B cell (primary cell): ENCODE measurements at regions not wholly inside any gene's neighbourhood (a gene's known extent, or its start where the extent isn't known, plus 50 kb on each side); places are given as distances from the start of the nearest gene placed in this dataset.

ENCODE experiments used
- ATAC-seq: fragments of 200-7000 bp; cut with Tn5 transposase; one replicate; pipeline ENCODE4 v1.10.0; 2021; ENCODE audit warnings: low read depth, mild to moderate bottlenecking, moderate number of reproducible peaks, moderate library complexity
- CTCF ChIA-PET: fragments of 350-600 bp; sonication (Branson Sonifier 250); formaldehyde crosslinking; loops from one replicate; lab custom pipeline; 2021; ENCODE audit warnings: antibody characterized with exemption, inconsistent platforms; lab: Charles Lee
- POLR2A ChIA-PET: fragments of 350-600 bp; sonication (Branson Sonifier 250); formaldehyde crosslinking; loops from one replicate; lab custom pipeline; 2021; ENCODE audit warnings: antibody characterized with exemption; lab: Charles Lee
- DNase-seq: peaks from one replicate; pipeline ENCODE4 v3.0.0; 2013
- H2AFZ ChIP-seq: 2 replicates; pipeline ENCODE4 v1.6.1; 2012; ENCODE audit warnings: mild to moderate bottlenecking, low read depth, low read length; ENCODE audit not compliant: insufficient read depth, poor library complexity, severe bottlenecking
- H3K27ac ChIP-seq, 2 donors: 1 replicate in 1 of 2; 2 replicates in 1 of 2; pipeline ENCODE4 v1.5.1; 2012 to 2013; ENCODE audit warnings: low read length in 2 of 2, mild to moderate bottlenecking in 2 of 2, moderate library complexity in 1 of 2
- H3K27me3 ChIP-seq, 4 experiments: fragments of 200-600 bp in 1 of 4; sonication (generic) in 1 of 4; replicated peaks in 1 of 4; 1 replicate in 2 of 4; 2 replicates in 2 of 4; pipeline versions ENCODE4 v1.6.1 to v1.7.0; 2013 to 2016; ENCODE audit warnings: low read length in 3 of 4, mild to moderate bottlenecking in 2 of 4, mixed read lengths in 1 of 4, moderate library complexity in 1 of 4; ENCODE audit not compliant: insufficient read depth in 4 of 4, control insufficient read depth in 3 of 4; ENCODE audit errors: control extremely low read depth in 1 of 4
- H3K36me3 ChIP-seq, 2 experiments: replicated peaks in 1 of 2; 1 replicate in 1 of 2; 2 replicates in 1 of 2; pipeline versions ENCODE4 v1.6.1 to v1.7.1; 2013; ENCODE audit warnings: low read length in 1 of 2; ENCODE audit not compliant: insufficient read depth in 2 of 2, control insufficient read depth in 1 of 2; ENCODE audit errors: control extremely low read depth in 1 of 2, extremely low read depth in 1 of 2
- H3K4me1 ChIP-seq, 2 donors: fragments of 200-600 bp in 1 of 2; sonication (generic) in 1 of 2; 1 replicate in 1 of 2; 2 replicates in 1 of 2; pipeline versions ENCODE4 v1.5.1 to v1.6.1; 2013 to 2017; ENCODE audit warnings: low read length in 2 of 2; ENCODE audit not compliant: control insufficient read depth in 2 of 2, insufficient read depth in 2 of 2
- H3K4me2 ChIP-seq: replicated peaks from 2 replicates; pipeline ENCODE3; 2012; ENCODE audit warnings: mild to moderate bottlenecking, low read depth, low read length; ENCODE audit not compliant: poor library complexity, severe bottlenecking
- H3K4me3 ChIP-seq, 5 experiments: fragments of 200-600 bp in 1 of 5; sonication (generic) in 1 of 5; 1 replicate in 3 of 5; 2 replicates in 2 of 5; pipeline versions ENCODE4 v1.5.1 to v1.7.0; 2011 to 2016; ENCODE audit warnings: low read length in 4 of 5, mild to moderate bottlenecking in 4 of 5, low read depth in 2 of 5, control low read depth in 1 of 5, moderate library complexity in 1 of 5; ENCODE audit not compliant: insufficient read depth in 1 of 5; ENCODE audit errors: control extremely low read depth in 1 of 5, extremely low read depth in 1 of 5
- H3K79me2 ChIP-seq: fragments of 200-600 bp; sonication (generic); one replicate; pipeline ENCODE4 v1.6.0; 2016; ENCODE audit warnings: low read length; ENCODE audit not compliant: control insufficient read depth, insufficient read depth
- H3K9ac ChIP-seq: fragments of 200-600 bp; sonication (generic); 2 replicates; pipeline ENCODE4 v1.6.1; 2017; ENCODE audit warnings: mild to moderate bottlenecking, low read length, moderate library complexity
- H3K9me3 ChIP-seq, 3 donors: one replicate each; pipeline versions ENCODE4 v1.6.1 to v1.7.1; 2013; ENCODE audit warnings: low read length in 2 of 3; ENCODE audit not compliant: control insufficient read depth in 2 of 3, insufficient read depth in 1 of 3; ENCODE audit errors: control extremely low read depth in 1 of 3
- H4K20me1 ChIP-seq: 2 replicates; pipeline ENCODE4 v1.6.0; 2012; ENCODE audit warnings: mild to moderate bottlenecking, low read length; ENCODE audit not compliant: insufficient read depth, control insufficient read depth, poor library complexity, severe bottlenecking
- H3K27ac Mint-ChIP-seq: one replicate; pipeline ENCODE4 v1.8.0; 2021; ENCODE audit warnings: mixed read lengths
- H3K27me3 Mint-ChIP-seq: one replicate; pipeline ENCODE4 v1.8.0; 2021; ENCODE audit warnings: mixed read lengths
- H3K4me1 Mint-ChIP-seq: one replicate; pipeline ENCODE4 v1.8.0; 2021; ENCODE audit warnings: mixed read lengths
- H3K4me3 Mint-ChIP-seq: one replicate; pipeline ENCODE4 v1.8.0; 2021; ENCODE audit warnings: mixed read lengths
- H3K9me3 Mint-ChIP-seq: one replicate; pipeline ENCODE4 v1.8.0; 2022; ENCODE audit warnings: mixed read lengths; ENCODE audit not compliant: insufficient read depth
- EZH2 ChIP-seq: IDR thresholded peaks from 2 replicates; pipeline ENCODE4 v1.6.1; 2012; ENCODE audit warnings: borderline replicate concordance, low read depth, mild to moderate bottlenecking, moderate library complexity, low read length; ENCODE audit not compliant: insufficient read depth, poor library complexity, severe bottlenecking
- WGBS: methylation state at CpG from one replicate; pipeline ENCODE4 v1.1.5; 2013; ENCODE audit warnings: missing lambda C conversion rate; ENCODE audit not compliant: insufficient coverage; 5-methylcytosine and 5-hydroxymethylcytosine counted together
- intact Hi-C: fragments of 100-400 bp; cut with micrococcal nuclease; formaldehyde crosslinking; loops from one replicate; pipeline ENCODE4 v1.10.0; 2022
- TF ChIP-seq, protein P1 (sequence below): fragments of 200-600 bp; IDR thresholded peaks from one replicate; pipeline ENCODE4 v1.8.0; 2022; ENCODE audit warnings: antibody characterized with exemption, mild to moderate bottlenecking

DNA sequence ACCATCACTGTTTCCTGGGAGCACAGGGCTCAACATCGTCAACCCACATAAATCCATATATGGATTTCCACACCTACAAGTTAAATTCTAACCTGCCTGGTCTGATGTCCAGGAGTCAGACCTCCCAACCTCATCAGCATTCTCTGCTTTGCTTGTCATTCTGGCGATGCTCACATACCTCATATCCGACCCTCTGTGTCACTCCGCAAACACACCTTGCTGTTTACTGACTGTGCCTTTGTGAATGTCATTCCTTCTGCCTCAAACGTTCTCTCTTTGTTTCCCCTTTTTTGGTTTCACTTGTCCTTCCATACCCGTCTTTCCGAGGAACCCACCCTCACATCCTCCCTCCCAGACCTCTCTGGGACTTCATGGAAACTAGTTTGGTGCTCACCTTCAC, 187.1 kb downstream of the ACTR3 start:
- TF ChIP-seq EZH2, result no peak
- TF ChIP-seq, protein P1, sequence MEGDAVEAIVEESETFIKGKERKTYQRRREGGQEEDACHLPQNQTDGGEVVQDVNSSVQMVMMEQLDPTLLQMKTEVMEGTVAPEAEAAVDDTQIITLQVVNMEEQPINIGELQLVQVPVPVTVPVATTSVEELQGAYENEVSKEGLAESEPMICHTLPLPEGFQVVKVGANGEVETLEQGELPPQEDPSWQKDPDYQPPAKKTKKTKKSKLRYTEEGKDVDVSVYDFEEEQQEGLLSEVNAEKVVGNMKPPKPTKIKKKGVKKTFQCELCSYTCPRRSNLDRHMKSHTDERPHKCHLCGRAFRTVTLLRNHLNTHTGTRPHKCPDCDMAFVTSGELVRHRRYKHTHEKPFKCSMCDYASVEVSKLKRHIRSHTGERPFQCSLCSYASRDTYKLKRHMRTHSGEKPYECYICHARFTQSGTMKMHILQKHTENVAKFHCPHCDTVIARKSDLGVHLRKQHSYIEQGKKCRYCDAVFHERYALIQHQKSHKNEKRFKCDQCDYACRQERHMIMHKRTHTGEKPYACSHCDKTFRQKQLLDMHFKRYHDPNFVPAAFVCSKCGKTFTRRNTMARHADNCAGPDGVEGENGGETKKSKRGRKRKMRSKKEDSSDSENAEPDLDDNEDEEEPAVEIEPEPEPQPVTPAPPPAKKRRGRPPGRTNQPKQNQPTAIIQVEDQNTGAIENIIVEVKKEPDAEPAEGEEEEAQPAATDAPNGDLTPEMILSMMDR, result no peak
- 88% methylated on average over 7 of the region's 7 CpGs for WGBS
- no peaks in the 10 kb centered on the region for H3K4me1 Mint-ChIP-seq
- intact Hi-C loops, result no loop called here
- ChIA-PET CTCF (no interaction called here), POLR2A (no interaction called here)
- no peaks in the 10 kb centered on the region for H3K27me3 ChIP-seq
- H3K9me3 Mint-ChIP-seq, result peaks cover under 1% of the 10 kb centered on the region
- no peaks in the 10 kb centered on the region for H4K20me1 ChIP-seq
- no peak overlapping the region for H3K4me2 ChIP-seq
- H3K4me3 ChIP-seq, result no peak overlapping the region
- DNase-seq (no peak), ATAC-seq (no peak)
- no peaks in the 10 kb centered on the region for H3K36me3 ChIP-seq
- no peaks in the 10 kb centered on the region for H3K4me1 ChIP-seq
- H3K27ac ChIP-seq, result no peak overlapping the region
- H2AFZ ChIP-seq, result no peak overlapping the region
- no peak overlapping the region for H3K4me3 Mint-ChIP-seq
- H3K9ac ChIP-seq, result no peak overlapping the region
- H3K27ac Mint-ChIP-seq, result no peak overlapping the region
- H3K9me3 ChIP-seq, result no peaks in the 10 kb centered on the region
- H3K27me3 Mint-ChIP-seq, result peaks cover 24% of the 10 kb centered on the region
- no peaks in the 10 kb centered on the region for H3K79me2 ChIP-seq

DNA sequence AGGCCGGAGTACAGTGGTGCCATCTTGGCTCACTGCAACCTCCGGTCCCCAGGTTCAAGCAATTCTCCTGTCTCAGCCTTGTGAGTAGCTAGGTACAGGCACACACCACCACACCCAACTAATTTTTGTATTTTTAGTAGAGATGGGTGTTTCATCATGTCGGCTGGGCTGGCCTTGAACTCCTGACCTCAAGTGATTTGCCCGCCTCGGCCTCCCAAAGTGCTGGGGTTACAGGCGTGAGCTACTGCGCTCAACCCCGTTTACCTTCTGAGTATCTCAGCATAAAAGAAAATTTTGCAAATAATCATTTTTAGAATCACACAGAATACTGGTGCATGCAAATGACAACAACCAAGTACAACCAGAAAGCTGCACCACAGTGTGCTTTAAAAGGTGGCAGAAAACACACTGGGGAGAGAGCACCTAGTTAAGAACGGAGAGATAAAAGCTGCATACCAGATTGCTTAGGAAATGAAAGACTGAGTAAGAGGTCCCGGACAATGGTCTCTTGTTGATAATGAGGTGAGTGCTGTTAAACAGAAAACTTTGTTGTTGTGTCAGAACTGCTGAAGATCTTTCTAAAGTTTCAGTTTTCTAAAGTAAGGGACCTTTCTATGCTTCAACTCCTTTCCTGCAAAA, 189.6 kb downstream of the ACTR3 start:
- H3K27ac Mint-ChIP-seq, result no peak overlapping the region
- ChIA-PET CTCF (no interaction called here), POLR2A (no interaction called here)
- no peak overlapping the region for H3K27ac ChIP-seq
- H3K4me1 ChIP-seq, result no peaks in the 10 kb centered on the region
- WGBS, result 89% methylated on average over 3 of the region's 10 CpGs
- H3K9me3 Mint-ChIP-seq, result peaks cover 3% of the 10 kb centered on the region
- H3K9me3 ChIP-seq, result no peaks in the 10 kb centered on the region
- H3K79me2 ChIP-seq, result no peaks in the 10 kb centered on the region
- no peak overlapping the region for H3K4me3 ChIP-seq
- H3K4me2 ChIP-seq, result no peak overlapping the region
- no peak overlapping the region for H2AFZ ChIP-seq
- no peaks in the 10 kb centered on the region for H3K4me1 Mint-ChIP-seq
- H3K27me3 Mint-ChIP-seq, result peaks cover 16% of the 10 kb centered on the region
- DNase-seq (no peak), ATAC-seq (no peak)
- H3K9ac ChIP-seq, result no peak overlapping the region
- TF ChIP-seq EZH2, result no peak
- TF ChIP-seq, protein P1, result no peak
- H3K27me3 ChIP-seq, result no peaks in the 10 kb centered on the region
- H3K4me3 Mint-ChIP-seq, result no peak overlapping the region
- no peaks in the 10 kb centered on the region for H3K36me3 ChIP-seq
- no peaks in the 10 kb centered on the region for H4K20me1 ChIP-seq
- intact Hi-C loops, result no loop called here
